ENCODE measurements at regions not wholly inside any gene's neighbourhood (a gene's known extent, or its start where the extent isn't known, plus 50 kb on each side); places are given as distances from the start of the nearest gene placed in this dataset.

- no peak for TF ChIP-seq TAF1 (IDR thresholded peaks at IDR 0.05; ENCODE audit: borderline replicate concordance, insufficient read depth, low read length)
- TF ChIP-seq SIN3A (IDR thresholded peaks at IDR 0.05; ENCODE audit: borderline replicate concordance, insufficient read depth, low read length), result no peak
- TF ChIP-seq REST (IDR thresholded peaks at IDR 0.05; ENCODE audit: insufficient read depth in 1 of 2, low read depth in 2 of 2, low read length in 2 of 2), result no peak
- TF ChIP-seq FOXP2 (optimal IDR thresholded peaks at IDR 0.05; ENCODE audit: borderline replicate concordance, extremely low read depth, extremely low read length, insufficient read depth), result no peak
- no peak for TF ChIP-seq POLR2AphosphoS5 (IDR thresholded peaks at IDR 0.05; ENCODE audit: low read depth, low read length)
These were observed 420.3 kb upstream of the CFAP20DC start for GRCh38 chr3:59469948-59470723.

GRCh38 chr3:59467476-59467875, 417.7 kb upstream of the CFAP20DC start:
- TF ChIP-seq FOXP2 (optimal IDR thresholded peaks at IDR 0.05; ENCODE audit: borderline replicate concordance, extremely low read depth, extremely low read length, insufficient read depth) (no peak), TAF1 (IDR thresholded peaks at IDR 0.05; ENCODE audit: borderline replicate concordance, insufficient read depth, low read length) (no peak), SIN3A (IDR thresholded peaks at IDR 0.05; ENCODE audit: borderline replicate concordance, insufficient read depth, low read length) (no peak), POLR2AphosphoS5 (IDR thresholded peaks at IDR 0.05; ENCODE audit: low read depth, low read length) (no peak)

- TF ChIP-seq SIN3A (IDR thresholded peaks at IDR 0.05; ENCODE audit: borderline replicate concordance, insufficient read depth, low read length) (no peak), REST (IDR thresholded peaks at IDR 0.05; ENCODE audit: insufficient read depth in 1 of 2, low read depth in 2 of 2, low read length in 2 of 2) (no peak), POLR2AphosphoS5 (IDR thresholded peaks at IDR 0.05; ENCODE audit: low read depth, low read length) (no peak), FOXP2 (optimal IDR thresholded peaks at IDR 0.05; ENCODE audit: borderline replicate concordance, extremely low read depth, extremely low read length, insufficient read depth) (no peak), TAF1 (IDR thresholded peaks at IDR 0.05; ENCODE audit: borderline replicate concordance, insufficient read depth, low read length) (no peak)
These were observed 414.4 kb upstream of the CFAP20DC start for GRCh38 chr3:59464187-59464586.

- no peak for TF ChIP-seq REST (IDR thresholded peaks at IDR 0.05; ENCODE audit: insufficient read depth in 1 of 2, low read depth in 2 of 2, low read length in 2 of 2)
- TF ChIP-seq TAF1 (IDR thresholded peaks at IDR 0.05; ENCODE audit: borderline replicate concordance, insufficient read depth, low read length), result no peak
- no peak for TF ChIP-seq SIN3A (IDR thresholded peaks at IDR 0.05; ENCODE audit: borderline replicate concordance, insufficient read depth, low read length)
- TF ChIP-seq POLR2AphosphoS5 (IDR thresholded peaks at IDR 0.05; ENCODE audit: low read depth, low read length), result no peak
- TF ChIP-seq FOXP2 (optimal IDR thresholded peaks at IDR 0.05; ENCODE audit: borderline replicate concordance, extremely low read depth, extremely low read length, insufficient read depth), result no peak
These were observed 413.4 kb upstream of the CFAP20DC start for GRCh38 chr3:59463253-59463652.

GRCh38 chr3:59460068-59460467, 410.2 kb upstream of the CFAP20DC start:
- TF ChIP-seq POLR2AphosphoS5 (IDR thresholded peaks at IDR 0.05; ENCODE audit: low read depth, low read length), result no peak
- TF ChIP-seq SIN3A (IDR thresholded peaks at IDR 0.05; ENCODE audit: borderline replicate concordance, insufficient read depth, low read length), result no peak
- no peak for TF ChIP-seq FOXP2 (optimal IDR thresholded peaks at IDR 0.05; ENCODE audit: borderline replicate concordance, extremely low read depth, extremely low read length, insufficient read depth)
- TF ChIP-seq REST (IDR thresholded peaks at IDR 0.05; ENCODE audit: insufficient read depth in 1 of 2, low read depth in 2 of 2, low read length in 2 of 2), result no peak
- no peak for TF ChIP-seq TAF1 (IDR thresholded peaks at IDR 0.05; ENCODE audit: borderline replicate concordance, insufficient read depth, low read length)
